ENCODE measurements at regions not wholly inside any gene's neighbourhood (a gene's known extent, or its start where the extent isn't known, plus 50 kb on each side); places are given as distances from the start of the nearest gene placed in this dataset.

- no peak for TF ChIP-seq CTCF (IDR thresholded peaks at IDR 0.05; ENCODE audit: low read depth, low read length, poor library complexity, severe bottlenecking)
- TF ChIP-seq EZH2phosphoT487 (IDR thresholded peaks at IDR 0.05; ENCODE audit: borderline replicate concordance, low read length): no peak
These were observed 558.4 kb downstream of the TYW1 start for GRCh38 chr7:67554986-67555385.

All from DOHH2 (cell line).